CD4-positive, CD25-positive, alpha-beta regulatory T cell (primary cell): ENCODE measurements at regions not wholly inside any gene's neighbourhood (a gene's known extent, or its start where the extent isn't known, plus 50 kb on each side); places are given as distances from the start of the nearest gene placed in this dataset.

Experiments used
- ATAC-seq, 2 donors: fragments of 150-1000 bp; cut with Tn5 transposase; one replicate each; pipeline ENCODE4 v1.10.0; 2021; ENCODE audit warnings: low read depth in 2 of 2, moderate number of reproducible peaks in 2 of 2, moderate library complexity in 1 of 2
- DNase-seq, 3 donors: peaks; one replicate each; pipeline versions ENCODE4 v3.0.0 to v3.0.0-alpha.2; 2012 to 2022; ENCODE audit warnings: mixed read lengths in 1 of 3
- H3K27ac ChIP-seq: one replicate; pipeline ENCODE4 v1.7.0; 2013; ENCODE audit warnings: mild to moderate bottlenecking, low read length; ENCODE audit not compliant: insufficient read depth, poor library complexity, severe bottlenecking
- H3K27me3 ChIP-seq: one replicate; pipeline ENCODE4 v1.7.0; 2013; ENCODE audit warnings: low read length; ENCODE audit not compliant: control insufficient read depth, insufficient read depth
- H3K36me3 ChIP-seq: one replicate; pipeline ENCODE4 v1.7.0; 2013; ENCODE audit warnings: mild to moderate bottlenecking, low read length, moderate library complexity; ENCODE audit not compliant: control insufficient read depth, insufficient read depth
- H3K4me1 ChIP-seq: 2 replicates; pipeline ENCODE4 v1.7.0; 2013; ENCODE audit warnings: mild to moderate bottlenecking, low read length; ENCODE audit not compliant: insufficient read depth, control insufficient read depth, poor library complexity, severe bottlenecking
- H3K4me3 ChIP-seq: one replicate; pipeline ENCODE4 v1.7.0; 2013; ENCODE audit warnings: low read depth, mild to moderate bottlenecking, low read length, moderate library complexity
- H3K9me3 ChIP-seq, 2 experiments: 1 replicate in 1 of 2; 2 replicates in 1 of 2; pipeline ENCODE4 v1.7.0; 2013; ENCODE audit warnings: low read length in 2 of 2, mild to moderate bottlenecking in 1 of 2, moderate library complexity in 1 of 2; ENCODE audit not compliant: control insufficient read depth in 2 of 2
- H3K27ac Mint-ChIP-seq, 3 donors: one replicate each; pipeline ENCODE4 v1.8.0; 2020 to 2022; ENCODE audit warnings: mild to moderate bottlenecking in 3 of 3, mixed read lengths in 3 of 3, moderate library complexity in 2 of 3
- H3K27me3 Mint-ChIP-seq: one replicate; pipeline ENCODE4 v1.8.0; 2022; ENCODE audit warnings: mild to moderate bottlenecking, mixed read lengths
- H3K36me3 Mint-ChIP-seq: one replicate; pipeline ENCODE4 v1.8.0; 2020; ENCODE audit warnings: mixed read lengths
- H3K4me1 Mint-ChIP-seq, 4 donors: one replicate each; pipeline ENCODE4 v1.8.0; 2020 to 2022; ENCODE audit warnings: mixed read lengths in 4 of 4, mild to moderate bottlenecking in 1 of 4
- H3K4me3 Mint-ChIP-seq, 4 donors: one replicate each; pipeline ENCODE4 v1.8.0; 2020 to 2022; ENCODE audit warnings: mild to moderate bottlenecking in 4 of 4, mixed read lengths in 4 of 4, moderate library complexity in 3 of 4
- H3K9me3 Mint-ChIP-seq, 7 donors: one replicate each; pipeline ENCODE4 v1.8.0; 2020 to 2022; ENCODE audit warnings: mixed read lengths in 7 of 7, mild to moderate bottlenecking in 3 of 7, moderate library complexity in 2 of 7

DNA sequence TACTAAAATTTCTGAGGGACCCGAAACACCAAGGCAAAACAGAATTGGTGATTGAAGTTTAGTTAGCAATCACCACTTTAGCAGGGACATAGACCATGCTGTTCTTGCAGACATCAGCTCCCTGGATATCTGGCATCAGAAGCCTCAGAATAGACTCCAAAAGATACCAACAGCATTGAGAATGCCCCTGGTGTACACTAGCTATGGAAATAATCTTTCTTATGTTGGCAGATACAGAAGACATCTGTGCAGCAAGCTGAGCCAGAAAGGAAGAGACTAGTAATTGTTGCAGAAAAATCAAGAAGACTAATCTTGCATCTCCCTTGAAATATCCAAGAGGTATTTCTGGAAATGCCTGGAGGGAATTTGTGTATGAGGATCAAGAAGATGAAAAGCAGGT is 521.6 kb downstream of the TRHDE start:
- DNase-seq = no peak
- no peak overlapping the region for H3K27ac Mint-ChIP-seq

DNA sequence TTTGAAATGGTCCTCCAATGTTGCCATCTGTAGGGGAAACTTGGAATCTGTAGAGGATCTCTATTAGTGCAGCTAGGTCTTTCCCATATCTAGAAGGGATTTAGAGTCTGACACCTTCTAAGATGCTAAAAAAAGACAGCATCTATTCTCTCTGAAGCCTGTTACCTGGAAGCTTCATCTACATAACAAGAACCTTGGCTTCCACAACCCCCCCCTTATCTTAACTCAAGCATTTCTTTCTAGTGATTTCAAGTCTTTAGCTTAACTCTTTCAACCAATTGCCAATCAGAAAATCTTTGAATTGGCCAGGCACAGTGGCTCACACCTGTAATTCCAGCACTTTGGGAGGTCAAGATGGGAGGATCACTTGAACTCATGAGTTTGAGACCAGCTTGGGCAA is 543.3 kb downstream of the TRHDE start:
- Histone ChIP-seq H3K4me3 (no peak overlapping the region), H3K36me3 (no peaks in the 10 kb centered on the region), H3K4me1 (no peaks in the 10 kb centered on the region), H3K9me3 (peaks cover 0 to 7% of the 10 kb centered on the region in 2 experiments), H3K27ac (no peak overlapping the region), H3K27me3 (no peaks in the 10 kb centered on the region)
- H3K4me1 Mint-ChIP-seq = no peaks in the 10 kb centered on the region
- no peak overlapping the region for H3K27ac Mint-ChIP-seq
- peaks cover 7 to 42% (median 13%) of the 10 kb centered on the region in 7 donors for H3K9me3 Mint-ChIP-seq
- ATAC-seq (no peak), DNase-seq (no peak)
- no peaks in the 10 kb centered on the region for H3K27me3 Mint-ChIP-seq
- no peaks in the 10 kb centered on the region for H3K36me3 Mint-ChIP-seq
- H3K4me3 Mint-ChIP-seq = no peak overlapping the region

More for the DNA sequence above, 521.6 kb downstream of the TRHDE start:
- Mint-ChIP-seq H3K36me3 (no peaks in the 10 kb centered on the region), H3K9me3 (peaks cover 1 to 30% (median 4%) of the 10 kb centered on the region in 7 donors), H3K4me1 (no peaks in the 10 kb centered on the region), H3K4me3 (no peak overlapping the region), H3K27me3 (no peaks in the 10 kb centered on the region)
- no peak for ATAC-seq
- Histone ChIP-seq H3K27ac (no peak overlapping the region), H3K4me3 (no peak overlapping the region), H3K4me1 (no peaks in the 10 kb centered on the region), H3K36me3 (no peaks in the 10 kb centered on the region), H3K9me3 (peaks cover 0 to 4% of the 10 kb centered on the region in 2 experiments), H3K27me3 (no peaks in the 10 kb centered on the region)

DNA sequence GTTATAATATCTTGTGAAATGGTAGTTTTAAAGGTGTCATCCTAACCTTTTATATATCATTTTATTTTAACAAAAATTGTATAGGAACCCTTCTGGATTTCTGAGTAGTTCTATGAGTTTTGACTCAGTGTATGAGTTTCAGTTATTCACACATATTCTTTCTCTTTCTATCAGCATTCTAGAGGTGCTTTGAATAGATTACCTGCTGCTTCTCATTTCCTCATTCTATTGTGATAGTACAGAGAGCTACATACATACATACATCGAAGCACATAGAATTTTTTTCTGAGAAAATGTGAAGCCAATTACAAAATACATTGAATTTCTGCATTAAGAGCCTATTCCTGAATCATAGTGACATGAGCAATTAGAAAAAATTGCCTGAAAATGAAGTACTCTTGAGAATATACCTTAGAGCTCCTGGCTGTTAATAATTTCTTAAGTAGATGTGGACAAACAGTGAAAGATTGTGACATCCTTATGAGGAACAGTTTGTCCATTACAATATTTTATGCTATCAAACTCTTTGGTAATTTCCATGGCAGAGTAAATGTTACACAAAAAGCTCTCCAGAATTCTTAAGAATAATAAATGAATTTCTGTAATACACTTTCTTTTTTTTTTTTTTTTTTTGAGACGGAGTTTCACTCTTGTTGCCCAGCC is 556.6 kb downstream of the TRHDE start:
- ATAC-seq = no peak
- Mint-ChIP-seq H3K27me3 (no peaks in the 10 kb centered on the region), H3K36me3 (no peaks in the 10 kb centered on the region), H3K4me3 (no peak overlapping the region), H3K27ac (no peak overlapping the region), H3K4me1 (no peaks in the 10 kb centered on the region), H3K9me3 (peaks cover 0 to 18% (median 7%) of the 10 kb centered on the region in 7 donors)
- H3K36me3 ChIP-seq = no peaks in the 10 kb centered on the region
- no peak overlapping the region for H3K4me3 ChIP-seq
- no peaks in the 10 kb centered on the region for H3K9me3 ChIP-seq
- H3K4me1 ChIP-seq = no peaks in the 10 kb centered on the region
- no peak for DNase-seq
- H3K27me3 ChIP-seq = no peaks in the 10 kb centered on the region
- H3K27ac ChIP-seq = no peak overlapping the region

DNA sequence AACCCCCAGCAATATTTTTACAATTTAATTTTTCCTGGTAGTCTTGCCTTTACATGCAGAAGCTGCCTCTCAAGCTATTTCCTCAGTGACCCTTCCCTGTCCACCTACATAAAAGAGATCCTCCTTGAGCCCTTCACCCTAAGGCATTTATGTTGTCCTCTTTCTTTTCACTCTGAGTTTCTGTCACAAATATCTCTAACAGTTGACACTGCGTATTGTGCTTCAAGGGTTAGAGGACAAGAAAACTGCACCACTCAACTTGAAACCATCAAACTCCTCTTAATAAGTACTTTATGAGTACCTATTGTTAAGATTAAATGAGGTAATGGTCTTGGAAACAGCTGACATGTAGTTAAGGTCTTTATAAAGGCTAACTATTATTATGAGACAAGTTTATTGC is 557.7 kb downstream of the TRHDE start:
- no peaks in the 10 kb centered on the region for H3K36me3 ChIP-seq
- no peak overlapping the region for H3K27ac ChIP-seq

DNA sequence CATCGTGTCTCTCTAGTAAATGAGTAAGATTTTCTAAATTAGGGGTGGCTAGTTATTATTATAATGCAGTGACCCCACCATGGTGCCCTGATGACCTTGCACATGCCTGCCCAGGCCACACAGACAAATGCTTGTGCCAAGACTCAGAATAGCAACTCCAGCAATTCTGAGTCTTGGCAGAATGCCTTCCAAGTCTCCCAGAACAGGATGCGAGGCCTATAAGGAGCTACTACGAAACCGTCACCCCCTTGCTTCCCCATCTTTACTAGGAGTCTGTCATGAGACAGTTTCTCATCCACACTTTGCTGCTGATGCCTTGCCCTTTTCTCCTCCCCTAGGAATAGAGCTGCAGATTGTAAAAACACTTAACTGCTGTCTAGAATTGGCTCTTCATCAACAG is 559.9 kb downstream of the TRHDE start:
- H3K9me3 ChIP-seq = no peaks in the 10 kb centered on the region
- no peak overlapping the region for H3K4me3 ChIP-seq
- no peak for ATAC-seq
- DNase-seq = no peak
- no peaks in the 10 kb centered on the region for H3K27me3 Mint-ChIP-seq
- H3K4me1 ChIP-seq = no peaks in the 10 kb centered on the region
- H3K27ac Mint-ChIP-seq = no peak overlapping the region
- H3K27me3 ChIP-seq = no peaks in the 10 kb centered on the region
- H3K4me1 Mint-ChIP-seq = no peaks in the 10 kb centered on the region
- H3K9me3 Mint-ChIP-seq = peaks cover 0 to 17% (median 4%) of the 10 kb centered on the region in 7 donors
- no peaks in the 10 kb centered on the region for H3K36me3 ChIP-seq
- no peaks in the 10 kb centered on the region for H3K36me3 Mint-ChIP-seq
- H3K4me3 Mint-ChIP-seq = no peak overlapping the region
- no peak overlapping the region for H3K27ac ChIP-seq

More for the DNA sequence above, 557.7 kb downstream of the TRHDE start:
- H3K9me3 Mint-ChIP-seq = peaks cover 0 to 19% (median 6%) of the 10 kb centered on the region in 7 donors
- Histone ChIP-seq H3K4me1 (no peaks in the 10 kb centered on the region), H3K27me3 (no peaks in the 10 kb centered on the region), H3K4me3 (no peak overlapping the region), H3K9me3 (no peaks in the 10 kb centered on the region)
- H3K4me1 Mint-ChIP-seq = no peaks in the 10 kb centered on the region
- H3K4me3 Mint-ChIP-seq = no peak overlapping the region
- no peak for DNase-seq
- no peak overlapping the region for H3K27ac Mint-ChIP-seq
- no peaks in the 10 kb centered on the region for H3K36me3 Mint-ChIP-seq
- no peak for ATAC-seq
- H3K27me3 Mint-ChIP-seq = no peaks in the 10 kb centered on the region

DNA sequence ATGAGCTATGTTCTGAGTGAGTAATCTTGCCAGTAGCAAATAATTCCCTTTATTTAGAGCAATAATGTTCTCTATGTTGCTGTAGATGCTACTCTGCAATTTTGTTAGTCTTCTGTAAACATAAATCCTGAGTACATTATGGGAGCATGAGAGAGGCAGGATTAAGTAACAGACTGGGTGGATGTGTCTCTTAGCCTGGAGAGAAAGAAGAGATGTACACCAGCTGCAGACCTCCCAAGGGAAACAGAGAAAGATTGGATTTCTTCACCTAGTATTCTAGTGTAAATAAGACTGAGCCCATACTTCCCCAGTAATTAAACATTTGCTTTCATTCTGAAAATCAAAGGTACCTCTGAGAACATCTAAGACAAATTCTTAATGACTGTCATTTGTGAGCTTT is 564.0 kb downstream of the TRHDE start:
- Mint-ChIP-seq H3K27ac (no peak overlapping the region), H3K36me3 (no peaks in the 10 kb centered on the region), H3K9me3 (peaks cover 0 to 17% (median 10%) of the 10 kb centered on the region in 7 donors), H3K27me3 (no peaks in the 10 kb centered on the region), H3K4me1 (no peaks in the 10 kb centered on the region), H3K4me3 (no peak overlapping the region)
- Histone ChIP-seq H3K27me3 (no peaks in the 10 kb centered on the region), H3K4me3 (no peak overlapping the region), H3K4me1 (no peaks in the 10 kb centered on the region), H3K36me3 (no peaks in the 10 kb centered on the region), H3K9me3 (peaks cover 0 to 5% of the 10 kb centered on the region in 2 experiments), H3K27ac (no peak overlapping the region)
- DNase-seq = no peak
- ATAC-seq = no peak

DNA sequence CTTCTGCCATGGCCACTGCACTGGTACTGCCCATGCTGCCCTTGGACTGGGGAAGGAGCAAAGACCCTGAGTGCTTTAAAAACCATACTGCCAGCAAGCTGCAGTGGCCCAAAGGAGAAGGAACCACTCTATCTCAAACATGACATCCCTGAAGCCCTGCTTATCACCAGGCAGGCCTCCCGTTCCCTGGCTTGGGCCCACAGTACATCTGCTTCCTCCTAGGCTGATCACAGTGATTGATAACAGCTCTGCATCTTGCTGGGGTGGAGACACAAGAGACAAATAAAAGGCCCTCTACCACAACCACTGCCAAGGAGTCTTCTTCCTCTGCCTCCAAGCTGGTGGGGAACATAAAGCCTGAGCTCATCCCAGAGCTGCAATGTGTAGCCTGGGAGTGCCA is 567.5 kb downstream of the TRHDE start:
- peaks cover 0 to 22% (median 8%) of the 10 kb centered on the region in 7 donors for H3K9me3 Mint-ChIP-seq
- H3K27ac ChIP-seq = no peak overlapping the region
- no peaks in the 10 kb centered on the region for H3K27me3 Mint-ChIP-seq
- DNase-seq (no peak), ATAC-seq (no peak)
- no peaks in the 10 kb centered on the region for H3K36me3 Mint-ChIP-seq
- no peaks in the 10 kb centered on the region for H3K36me3 ChIP-seq
- no peak overlapping the region for H3K4me3 ChIP-seq
- H3K27me3 ChIP-seq = no peaks in the 10 kb centered on the region
- no peaks in the 10 kb centered on the region for H3K4me1 ChIP-seq
- H3K9me3 ChIP-seq = peaks cover 0 to 5% of the 10 kb centered on the region in 2 experiments
- H3K4me3 Mint-ChIP-seq = no peak overlapping the region
- no peak overlapping the region for H3K27ac Mint-ChIP-seq
- H3K4me1 Mint-ChIP-seq = no peaks in the 10 kb centered on the region

DNA sequence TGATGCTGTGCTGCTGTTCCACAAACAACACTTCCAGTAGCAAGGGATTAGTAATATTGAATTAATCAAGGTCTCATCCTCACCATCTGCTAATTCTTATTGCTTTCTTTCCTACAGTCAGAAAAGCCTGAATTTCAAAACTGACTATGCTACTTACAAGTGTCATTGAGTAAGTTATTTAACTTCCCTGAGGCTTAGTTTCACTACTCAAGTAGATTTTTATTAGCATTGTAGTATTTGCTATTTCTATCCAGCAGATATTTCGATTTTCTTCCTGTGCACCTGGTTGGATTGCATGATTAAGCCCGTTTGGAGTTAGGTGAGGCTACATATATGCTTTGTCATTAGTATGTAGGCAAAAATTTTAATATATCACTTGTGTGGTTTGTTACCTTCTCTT is 591.5 kb downstream of the TRHDE start:
- H3K4me3 Mint-ChIP-seq = no peak overlapping the region
- no peaks in the 10 kb centered on the region for H3K36me3 Mint-ChIP-seq
- H3K27ac Mint-ChIP-seq = no peak overlapping the region

More for the DNA sequence above, 591.5 kb downstream of the TRHDE start:
- no peak for ATAC-seq
- Histone ChIP-seq H3K9me3 (no peaks in the 10 kb centered on the region), H3K27me3 (no peaks in the 10 kb centered on the region), H3K27ac (no peak overlapping the region), H3K4me1 (no peaks in the 10 kb centered on the region), H3K4me3 (no peak overlapping the region), H3K36me3 (no peaks in the 10 kb centered on the region)
- no peak for DNase-seq
- Mint-ChIP-seq H3K4me1 (no peaks in the 10 kb centered on the region), H3K27me3 (no peaks in the 10 kb centered on the region), H3K9me3 (peaks cover 3 to 17% (median 6%) of the 10 kb centered on the region in 7 donors)
